Mesenchymal stem cell (in vitro differentiated cells and primary cell): ENCODE measurements at regions not wholly inside any gene's neighbourhood (a gene's known extent, or its start where the extent isn't known, plus 50 kb on each side); places are given as distances from the start of the nearest gene placed in this dataset.

Source experiments
- DNase-seq: peaks from one replicate; pipeline ENCODE4 v3.0.0-alpha.2; 2013
- H2AFZ ChIP-seq: one replicate; pipeline ENCODE4 v1.6.1; 2013; ENCODE audit warnings: low read depth, mild to moderate bottlenecking, control low read depth, inconsistent platforms, low read length, moderate library complexity
- H2AK5ac ChIP-seq: 2 replicates; pipeline ENCODE4 v1.6.1; 2013; ENCODE audit warnings: low read length, moderate library complexity, mild to moderate bottlenecking, inconsistent platforms; ENCODE audit not compliant: severe bottlenecking
- H2BK120ac ChIP-seq: one replicate; pipeline ENCODE4 v1.6.1; 2013; ENCODE audit warnings: low read depth, mild to moderate bottlenecking, inconsistent platforms, low read length, moderate library complexity
- H2BK12ac ChIP-seq, 2 experiments: one replicate each; pipeline ENCODE4 v1.6.1; 2013; ENCODE audit warnings: inconsistent platforms in 2 of 2, low read length in 2 of 2, mild to moderate bottlenecking in 2 of 2, moderate library complexity in 2 of 2, control low read depth in 1 of 2
- H2BK15ac ChIP-seq: one replicate; pipeline ENCODE4 v1.6.1; 2013; ENCODE audit warnings: mild to moderate bottlenecking, low read depth, inconsistent platforms; ENCODE audit not compliant: poor library complexity, severe bottlenecking
- H2BK5ac ChIP-seq: 2 replicates; pipeline ENCODE4 v1.6.1; 2013; ENCODE audit warnings: low read depth, mild to moderate bottlenecking, low read length, control low read depth, inconsistent platforms; ENCODE audit not compliant: poor library complexity, severe bottlenecking
- H3K14ac ChIP-seq, 2 experiments: one replicate each; pipeline ENCODE4 v1.6.1; 2013; ENCODE audit warnings: inconsistent platforms in 2 of 2, low read length in 2 of 2, control low read depth in 1 of 2, mild to moderate bottlenecking in 1 of 2, moderate library complexity in 1 of 2
- H3K18ac ChIP-seq, 2 experiments: one replicate each; pipeline ENCODE4 v1.6.1; 2013; ENCODE audit warnings: inconsistent platforms in 2 of 2, low read length in 2 of 2, control low read depth in 1 of 2, low read depth in 1 of 2, mild to moderate bottlenecking in 1 of 2
- H3K23ac ChIP-seq, 2 experiments: one replicate each; pipeline ENCODE4 v1.6.1; 2013; ENCODE audit warnings: inconsistent platforms in 2 of 2, low read length in 2 of 2, mild to moderate bottlenecking in 2 of 2, moderate library complexity in 2 of 2, control low read depth in 1 of 2
- H3K27ac ChIP-seq: 2 replicates; pipeline ENCODE4 v1.5.1; 2013; ENCODE audit warnings: mild to moderate bottlenecking, moderate library complexity, low read length, control low read depth, inconsistent platforms; ENCODE audit not compliant: poor library complexity, severe bottlenecking
- H3K27me3 ChIP-seq, 2 experiments: 2 replicates each; pipeline versions ENCODE4 v1.6.1 to v1.7.0; 2013; ENCODE audit warnings: low read length in 2 of 2, mild to moderate bottlenecking in 2 of 2, moderate library complexity in 2 of 2, control low read depth in 1 of 2, inconsistent platforms in 1 of 2; ENCODE audit not compliant: control insufficient read depth in 1 of 2, insufficient read depth in 1 of 2
- H3K36me3 ChIP-seq, 2 experiments: 2 replicates each; pipeline versions ENCODE4 v1.6.1 to v1.7.0; 2013; ENCODE audit warnings: low read length in 2 of 2, control low read depth in 1 of 2, inconsistent platforms in 1 of 2, low read depth in 1 of 2, mild to moderate bottlenecking in 1 of 2; ENCODE audit not compliant: insufficient read depth in 2 of 2, control insufficient read depth in 1 of 2
- H3K4ac ChIP-seq, 2 experiments: one replicate each; pipeline ENCODE4 v1.6.1; 2013; ENCODE audit warnings: inconsistent platforms in 2 of 2, low read length in 2 of 2, mild to moderate bottlenecking in 2 of 2, moderate library complexity in 2 of 2, control low read depth in 1 of 2, low read depth in 1 of 2
- H3K4me1 ChIP-seq: 2 replicates; pipeline ENCODE4 v1.6.1; 2013; ENCODE audit warnings: low read depth, low read length, control low read depth; ENCODE audit not compliant: control insufficient read depth, insufficient read depth
- H3K4me2 ChIP-seq: 2 replicates; pipeline ENCODE4 v1.6.1; 2013; ENCODE audit warnings: low read length, mild to moderate bottlenecking, inconsistent platforms; ENCODE audit not compliant: poor library complexity, severe bottlenecking
- H3K4me3 ChIP-seq, 2 experiments: 2 replicates each; pipeline versions ENCODE4 v1.5.1 to v1.7.0; 2013; ENCODE audit warnings: low read length in 2 of 2, mild to moderate bottlenecking in 2 of 2, control low read depth in 1 of 2, low read depth in 1 of 2; ENCODE audit not compliant: insufficient read depth in 1 of 2
- H3K79me1 ChIP-seq: replicated peaks from 2 replicates; pipeline ENCODE4 v1.6.1; 2013; ENCODE audit warnings: mild to moderate bottlenecking, control low read depth, low read length, inconsistent platforms; ENCODE audit not compliant: poor library complexity, severe bottlenecking
- H3K9ac ChIP-seq: 2 replicates; pipeline ENCODE4 v1.7.0; 2013; ENCODE audit warnings: mild to moderate bottlenecking, low read length, moderate library complexity
- H3K9me3 ChIP-seq: 2 replicates; pipeline ENCODE4 v1.7.0; 2013; ENCODE audit warnings: mild to moderate bottlenecking, low read length; ENCODE audit not compliant: control insufficient read depth
- H4K8ac ChIP-seq: one replicate; pipeline ENCODE4 v1.6.1; 2013; ENCODE audit warnings: inconsistent platforms, mild to moderate bottlenecking, low read length, moderate library complexity
- H4K91ac ChIP-seq: one replicate; pipeline ENCODE4 v1.6.1; 2013; ENCODE audit warnings: mild to moderate bottlenecking, low read length, inconsistent platforms
- WGBS: methylation state at CpG from one replicate; pipeline ENCODE4 v1.1.7; 2013; ENCODE audit warnings: mixed read lengths; 5-methylcytosine and 5-hydroxymethylcytosine counted together

DNA sequence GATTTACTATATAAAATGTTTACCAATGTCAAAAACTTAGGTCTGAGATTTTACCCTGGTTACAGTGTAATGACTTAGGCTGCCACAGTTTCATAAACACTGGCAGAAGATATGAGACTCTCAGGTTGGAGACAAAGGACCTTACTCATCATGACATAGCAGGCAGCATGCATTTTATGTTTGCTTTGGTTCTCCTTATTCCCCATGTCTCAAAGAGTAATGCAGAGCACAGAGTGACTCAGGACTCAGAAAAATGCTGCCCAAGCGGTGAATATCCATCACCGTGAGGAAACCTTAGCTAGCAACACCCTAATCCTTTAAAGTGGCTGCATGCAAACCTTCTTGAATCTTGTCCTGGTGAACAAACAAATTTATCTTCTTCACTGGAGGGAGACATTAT is 112.1 kb upstream of the EYS start:
- Histone ChIP-seq H3K36me3 (no peaks in the 10 kb centered on the region), H2AFZ (no peak overlapping the region), H4K91ac (no peak overlapping the region), H2AK5ac (no peak overlapping the region), H3K4me3 (no peak overlapping the region), H3K4me1 (no peaks in the 10 kb centered on the region), H3K18ac (no peak overlapping the region), H3K9me3 (peaks cover 6% of the 10 kb centered on the region), H2BK120ac (no peak overlapping the region), H3K23ac (no peak overlapping the region), H2BK15ac (no peak overlapping the region), H3K4me2 (no peak overlapping the region), H3K27me3 (no peaks in the 10 kb centered on the region), H3K14ac (no peak overlapping the region), H4K8ac (no peak overlapping the region), H3K9ac (no peak overlapping the region), H3K79me1 (no peaks in the 10 kb centered on the region), H3K4ac (no peak overlapping the region), H3K27ac (no peak overlapping the region), H2BK5ac (no peak overlapping the region), H2BK12ac (no peak overlapping the region)
- 78% methylated on average over 2 of the region's 2 CpGs for WGBS
- peak; percentile 14 for DNase-seq

DNA sequence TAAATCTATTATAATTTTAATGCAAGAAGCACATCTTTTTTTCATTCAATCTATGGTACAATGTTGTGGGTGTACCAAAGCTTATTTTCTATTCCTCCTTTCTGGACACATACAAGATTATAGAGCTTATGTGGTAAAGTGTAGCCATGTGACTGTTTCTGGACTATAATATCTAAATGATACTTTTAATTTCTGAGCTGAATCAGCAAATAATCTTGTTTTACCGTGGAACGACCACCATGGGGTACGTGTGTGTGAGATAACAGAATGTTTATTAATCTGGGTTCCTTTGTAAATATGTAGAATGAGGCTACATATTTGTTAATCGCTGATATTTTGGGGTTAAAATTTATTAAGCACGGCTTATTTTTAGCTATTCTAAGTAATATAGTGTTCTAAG is 111.5 kb upstream of the EYS start:
- Histone ChIP-seq H3K14ac (no peak overlapping the region), H2AFZ (no peak overlapping the region), H3K79me1 (no peaks in the 10 kb centered on the region), H3K36me3 (no peaks in the 10 kb centered on the region), H3K4me2 (no peak overlapping the region), H2BK5ac (peak overlapping the region; percentile 44), H3K18ac (no peak overlapping the region), H3K9ac (no peak overlapping the region), H2BK15ac (no peak overlapping the region), H2BK12ac (no peak overlapping the region), H2AK5ac (no peak overlapping the region), H3K9me3 (peaks cover 6% of the 10 kb centered on the region), H4K8ac (no peak overlapping the region), H2BK120ac (no peak overlapping the region), H3K4me3 (no peak overlapping the region), H3K4ac (no peak overlapping the region), H4K91ac (no peak overlapping the region), H3K27me3 (no peaks in the 10 kb centered on the region), H3K27ac (no peak overlapping the region), H3K4me1 (no peaks in the 10 kb centered on the region), H3K23ac (no peak overlapping the region)
- 87% methylated on average over 5 of the region's 5 CpGs for WGBS
- DNase-seq = no peak

DNA sequence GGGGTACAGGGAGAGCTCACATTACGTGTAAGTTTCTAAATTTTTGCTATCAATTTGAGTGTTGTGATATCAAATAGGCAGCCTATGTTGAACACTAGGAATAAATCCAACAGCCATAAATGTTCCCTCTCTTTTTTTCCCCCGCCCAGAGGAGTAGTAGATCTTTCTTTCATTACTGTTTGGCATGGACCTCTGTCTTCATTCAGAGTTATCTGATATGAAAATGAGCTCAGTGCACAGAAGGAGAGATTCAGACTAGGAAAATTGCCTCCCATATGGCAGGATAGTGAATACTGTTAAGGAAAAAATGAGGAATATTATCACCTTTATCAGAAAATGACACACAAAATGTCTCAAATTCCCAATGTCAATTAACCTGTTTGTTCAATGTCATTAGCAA is 110.0 kb upstream of the EYS start:
- Histone ChIP-seq H3K36me3 (no peaks in the 10 kb centered on the region), H2AFZ (no peak overlapping the region), H3K79me1 (no peaks in the 10 kb centered on the region), H3K4ac (no peak overlapping the region), H3K4me2 (no peak overlapping the region), H2BK12ac (no peak overlapping the region), H4K8ac (no peak overlapping the region), H2BK15ac (no peak overlapping the region), H2BK5ac (no peak overlapping the region), H3K18ac (no peak overlapping the region), H2AK5ac (no peak overlapping the region), H3K27ac (no peak overlapping the region), H3K4me3 (no peak overlapping the region), H3K14ac (no peak overlapping the region), H2BK120ac (no peak overlapping the region), H3K27me3 (no peaks in the 10 kb centered on the region), H3K23ac (no peak overlapping the region), H3K4me1 (no peaks in the 10 kb centered on the region), H3K9ac (no peak overlapping the region), H4K91ac (no peak overlapping the region), H3K9me3 (peaks cover 6% of the 10 kb centered on the region)
- WGBS = no CpG with 5 or more reads among the region's 2 CpGs
- DNase-seq = no peak

DNA sequence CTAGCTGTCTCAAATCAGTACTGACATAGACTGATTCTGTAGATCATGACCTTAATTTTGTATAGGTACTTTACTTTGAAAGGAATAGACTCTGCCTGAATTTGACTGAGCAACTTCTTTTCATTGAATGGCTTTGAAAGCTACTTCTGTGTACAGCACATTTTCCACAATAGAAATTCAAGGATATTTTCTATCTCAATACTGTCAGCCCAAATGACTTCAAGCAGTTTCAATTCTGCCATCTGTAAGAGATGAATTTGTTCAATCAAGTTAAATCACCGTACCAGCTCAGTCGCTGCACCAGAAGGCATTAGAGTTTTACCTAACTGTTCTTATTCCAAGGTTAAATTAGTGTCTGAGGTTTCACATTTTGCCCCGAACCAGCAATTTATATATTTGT is 107.0 kb upstream of the EYS start:
- Histone ChIP-seq H2BK15ac (no peak overlapping the region), H3K27me3 (no peaks in the 10 kb centered on the region), H4K8ac (no peak overlapping the region), H2BK120ac (no peak overlapping the region), H2BK12ac (no peak overlapping the region), H3K4me2 (no peak overlapping the region), H3K9me3 (no peaks in the 10 kb centered on the region), H3K18ac (no peak overlapping the region), H3K23ac (no peak overlapping the region), H3K4ac (no peak overlapping the region), H3K79me1 (no peaks in the 10 kb centered on the region), H3K36me3 (no peaks in the 10 kb centered on the region), H2AFZ (no peak overlapping the region), H4K91ac (no peak overlapping the region), H2BK5ac (no peak overlapping the region), H3K4me3 (no peak overlapping the region), H3K27ac (no peak overlapping the region), H2AK5ac (no peak overlapping the region), H3K14ac (no peak overlapping the region), H3K9ac (no peak overlapping the region), H3K4me1 (no peaks in the 10 kb centered on the region)
- no peak for DNase-seq
- no CpG with 5 or more reads among the region's 3 CpGs for WGBS
